ENCODE measurements at regions not wholly inside any gene's neighbourhood (a gene's known extent, or its start where the extent isn't known, plus 50 kb on each side); places are given as distances from the start of the nearest gene placed in this dataset.

- no peak for DNase-seq (ENCODE audit: low spot score)
These were observed 236.1 kb downstream of the C12orf50 start for GRCh38 chr12:87793131-87793530.

DNA sequence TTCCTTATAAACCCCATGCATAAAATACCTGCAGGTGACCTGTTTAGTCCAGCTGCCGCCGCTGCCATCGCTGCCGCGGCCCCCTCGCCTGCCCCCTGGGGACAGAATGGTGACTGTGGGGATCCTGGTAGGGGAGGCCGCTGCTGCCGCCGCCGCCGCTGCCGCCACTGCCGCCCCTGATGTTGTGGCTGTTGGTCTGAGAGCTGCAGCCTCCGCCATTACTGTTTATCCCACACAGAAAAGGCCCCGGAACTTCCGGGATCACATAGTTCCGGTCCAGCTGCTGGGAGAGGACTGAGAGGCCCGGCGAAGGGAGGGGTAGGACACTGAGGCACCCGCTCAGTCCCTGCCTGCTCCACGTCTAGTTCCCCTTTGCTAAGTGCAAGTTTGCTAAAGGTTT is 244.9 kb downstream of the C12orf50 start:
- DNase-seq (ENCODE audit: low spot score): no peak

DNA sequence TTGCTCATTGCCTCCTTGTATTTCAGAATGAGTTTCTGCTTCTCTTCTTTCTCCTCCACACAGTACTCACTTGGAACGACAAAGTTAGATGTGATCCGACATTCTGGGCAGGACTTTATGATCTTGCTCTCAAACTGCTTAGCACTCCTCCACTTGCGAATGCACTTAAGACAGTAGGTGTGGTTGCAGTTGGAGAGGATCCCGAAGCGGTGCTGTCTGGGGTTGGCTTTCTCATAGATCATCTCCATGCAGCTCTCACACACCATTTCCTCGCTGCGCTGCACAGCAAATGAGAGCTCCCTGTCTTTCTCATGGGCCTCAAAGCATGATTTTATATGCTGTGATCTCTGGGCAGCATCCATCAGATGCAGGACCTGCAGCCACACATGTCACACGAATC is 245.7 kb downstream of the C12orf50 start:
- no peak for DNase-seq (ENCODE audit: low spot score)

- DNase-seq (ENCODE audit: low spot score): no peak
These were observed 246.4 kb downstream of the C12orf50 start for GRCh38 chr12:87782838-87783237.

- no peak for DNase-seq (ENCODE audit: low spot score)
These were observed 249.2 kb downstream of the C12orf50 start for GRCh38 chr12:87779858-87780498.

- no peak for DNase-seq (ENCODE audit: low spot score)
These were observed 250.2 kb downstream of the C12orf50 start for GRCh38 chr12:87779016-87779415.

- DNase-seq (ENCODE audit: low spot score): no peak
These were observed 251.1 kb downstream of the C12orf50 start for GRCh38 chr12:87778065-87778464.

DNA sequence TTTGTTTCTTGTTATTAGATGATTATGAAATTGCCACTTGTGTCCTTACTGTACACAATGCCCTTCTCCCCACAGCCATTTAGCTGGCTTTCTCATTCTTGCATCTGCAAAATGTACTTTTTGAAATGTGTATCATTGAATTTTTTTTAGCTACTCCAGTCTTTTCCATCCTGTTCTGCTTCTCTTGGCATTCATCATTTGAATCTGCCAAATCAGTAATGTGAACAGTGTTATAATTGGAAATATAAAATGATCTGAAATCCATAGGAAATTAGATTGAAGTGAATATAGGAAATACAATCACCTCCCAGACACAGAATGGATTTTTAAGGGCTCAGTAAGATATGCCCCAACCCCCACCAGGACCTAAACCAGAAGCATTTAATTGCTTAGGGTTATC is 253.4 kb downstream of the C12orf50 start:
- DNase-seq (ENCODE audit: low spot score): no peak

DNA sequence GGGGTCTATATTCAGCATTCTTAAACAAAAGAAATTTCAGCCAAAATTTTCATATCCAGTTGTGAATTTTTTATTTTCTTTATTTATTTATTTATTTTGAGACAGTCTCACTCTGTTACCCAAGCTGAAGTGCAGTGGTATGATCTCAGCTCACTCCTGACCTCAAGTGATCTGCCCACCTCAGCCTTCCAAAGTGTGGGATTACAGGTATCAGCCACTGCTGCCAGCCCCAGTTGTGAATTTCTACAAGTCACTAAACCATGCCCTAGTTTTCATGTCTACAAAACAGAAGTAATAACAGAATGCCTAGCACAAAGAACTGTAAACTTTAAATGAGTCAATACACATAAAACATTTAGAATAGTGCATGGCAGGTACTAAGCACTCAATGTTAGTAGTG is 254.2 kb downstream of the C12orf50 start:
- DNase-seq (ENCODE audit: low spot score): no peak

DNA sequence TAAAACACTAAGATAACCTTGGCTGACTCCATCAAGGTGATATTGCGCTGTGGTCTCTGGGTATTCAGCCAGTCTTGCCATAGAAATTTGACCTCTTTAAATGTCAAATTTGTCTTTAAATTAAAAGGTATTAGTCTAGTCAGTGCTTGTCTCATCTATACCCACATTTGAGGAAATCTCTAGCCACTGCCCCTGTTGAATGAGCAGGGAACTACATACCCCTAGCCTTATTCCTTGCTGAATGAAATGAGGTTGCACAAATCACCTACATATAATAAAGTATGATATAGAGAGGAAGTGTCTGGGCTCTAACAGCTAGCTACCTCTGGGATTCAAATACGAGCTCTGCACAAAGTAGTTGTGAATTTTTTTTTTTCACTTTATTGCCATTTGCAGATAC is 256.8 kb downstream of the C12orf50 start:
- no peak for DNase-seq (ENCODE audit: low spot score)

DNA sequence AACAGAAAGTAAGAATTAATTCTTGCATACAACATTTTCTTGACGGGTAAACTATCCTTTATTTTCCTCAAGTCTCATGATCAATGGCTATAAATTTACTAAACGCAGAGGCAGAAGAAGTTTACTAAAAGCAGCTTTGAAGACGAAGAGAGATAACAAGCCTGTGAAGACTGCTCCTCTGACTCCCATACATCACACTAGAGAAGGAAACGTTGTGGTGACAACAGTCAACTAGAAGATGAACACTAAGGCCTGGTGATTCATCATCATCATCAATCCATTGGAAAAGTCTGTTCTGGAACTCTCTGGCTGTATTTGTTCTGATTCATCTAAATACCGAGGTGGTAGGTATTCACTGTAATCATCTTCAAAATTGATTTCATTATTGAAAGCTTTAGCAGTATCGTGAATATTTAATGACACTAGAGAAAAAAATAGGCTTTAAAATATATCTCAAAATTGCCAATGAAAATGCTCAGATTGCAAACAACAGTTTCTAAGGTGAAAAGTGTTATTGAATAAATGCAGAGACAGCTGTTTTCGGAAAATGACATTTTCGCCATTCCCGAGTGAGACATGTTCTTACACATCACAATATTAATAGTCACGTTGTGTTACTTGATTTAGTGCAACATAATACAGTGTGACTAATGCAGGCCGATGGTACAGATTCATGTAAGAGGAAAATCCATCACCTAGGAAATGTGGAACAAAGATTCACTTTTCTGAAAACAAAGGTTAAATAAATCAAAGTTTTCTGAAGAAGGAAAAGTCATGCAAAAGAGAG is 260.5 kb downstream of the C12orf50 start:
- no peak for DNase-seq (ENCODE audit: low spot score)

DNA sequence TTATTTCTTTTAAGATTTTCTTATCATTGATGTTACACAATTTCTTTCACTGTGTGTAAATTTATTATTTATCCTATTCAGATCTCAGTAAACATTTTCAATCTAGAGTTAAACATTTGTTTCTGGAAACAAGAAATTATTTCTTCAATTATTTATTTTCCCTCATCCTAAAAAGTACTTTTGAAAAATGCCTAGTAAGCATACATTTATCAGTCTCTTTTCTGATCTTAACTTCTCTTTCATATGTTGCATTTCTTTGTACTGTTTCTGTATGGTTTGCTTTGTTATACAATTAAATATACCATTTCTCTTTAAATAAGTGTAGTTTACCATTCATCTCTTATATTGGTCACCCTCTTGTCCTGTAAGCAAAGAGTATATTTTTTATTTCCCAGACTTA is 263.2 kb downstream of the C12orf50 start:
- DNase-seq (ENCODE audit: low spot score): no peak

DNA sequence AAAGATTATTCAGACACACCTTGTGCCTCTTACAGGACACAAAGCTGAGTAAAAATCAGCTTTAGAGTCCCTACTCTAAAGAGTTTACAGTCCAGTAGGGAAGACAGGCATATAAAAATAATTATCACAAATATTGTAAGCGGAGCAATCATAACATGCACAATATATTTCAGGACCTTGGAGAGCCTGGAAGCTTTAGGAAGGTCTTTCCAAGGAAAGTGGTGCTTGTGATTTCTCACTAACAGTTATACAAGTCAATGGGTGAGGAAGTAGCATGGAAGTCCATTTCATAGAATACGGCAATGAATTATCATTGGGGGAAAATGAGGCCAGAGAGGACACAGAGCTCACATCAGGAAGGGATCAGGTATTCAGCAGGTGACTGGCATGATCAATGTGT is 268.3 kb downstream of the C12orf50 start:
- DNase-seq (ENCODE audit: low spot score): no peak

DNA sequence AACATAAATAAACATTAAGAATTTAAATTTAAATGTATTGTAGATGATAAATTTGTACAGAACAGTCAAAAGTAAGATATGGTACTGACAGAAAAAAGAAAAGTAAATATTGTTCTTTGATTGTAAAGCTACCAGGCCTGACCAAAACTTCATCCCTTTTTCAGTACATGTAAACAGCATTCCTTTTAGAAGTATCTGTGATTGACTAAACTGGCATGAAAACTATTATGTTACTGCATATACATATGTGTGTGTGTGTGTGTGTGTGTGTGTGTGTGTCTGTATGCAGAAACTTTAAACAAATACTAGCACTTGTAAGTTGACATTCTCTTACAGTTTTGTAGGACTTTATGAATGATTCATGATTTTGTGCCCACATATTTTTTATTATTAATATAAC is 270.9 kb downstream of the C12orf50 start:
- no peak for DNase-seq (ENCODE audit: low spot score)

- DNase-seq (ENCODE audit: low spot score): no peak
These were observed 272.5 kb downstream of the C12orf50 start for GRCh38 chr12:87756721-87757120.

DNA sequence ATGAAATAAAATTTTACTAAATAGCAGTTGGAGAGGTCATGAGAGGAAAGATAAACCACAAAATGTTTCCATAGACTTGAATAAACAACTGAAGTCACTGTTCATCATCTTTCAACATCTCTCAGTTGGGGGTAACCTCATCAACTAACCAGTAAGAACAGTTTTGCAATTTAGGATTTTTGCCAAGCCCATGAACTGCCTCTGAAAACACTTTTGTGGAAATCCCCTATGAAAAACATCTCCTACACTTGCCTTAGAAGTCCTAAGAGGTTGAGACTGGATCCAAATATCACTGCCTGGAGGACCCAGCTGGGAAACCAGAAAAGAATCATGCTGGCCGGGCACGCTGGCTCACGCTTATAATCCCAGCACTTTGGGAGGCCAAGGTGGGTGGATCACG is 273.1 kb downstream of the C12orf50 start:
- no peak for DNase-seq (ENCODE audit: low spot score)

DNA sequence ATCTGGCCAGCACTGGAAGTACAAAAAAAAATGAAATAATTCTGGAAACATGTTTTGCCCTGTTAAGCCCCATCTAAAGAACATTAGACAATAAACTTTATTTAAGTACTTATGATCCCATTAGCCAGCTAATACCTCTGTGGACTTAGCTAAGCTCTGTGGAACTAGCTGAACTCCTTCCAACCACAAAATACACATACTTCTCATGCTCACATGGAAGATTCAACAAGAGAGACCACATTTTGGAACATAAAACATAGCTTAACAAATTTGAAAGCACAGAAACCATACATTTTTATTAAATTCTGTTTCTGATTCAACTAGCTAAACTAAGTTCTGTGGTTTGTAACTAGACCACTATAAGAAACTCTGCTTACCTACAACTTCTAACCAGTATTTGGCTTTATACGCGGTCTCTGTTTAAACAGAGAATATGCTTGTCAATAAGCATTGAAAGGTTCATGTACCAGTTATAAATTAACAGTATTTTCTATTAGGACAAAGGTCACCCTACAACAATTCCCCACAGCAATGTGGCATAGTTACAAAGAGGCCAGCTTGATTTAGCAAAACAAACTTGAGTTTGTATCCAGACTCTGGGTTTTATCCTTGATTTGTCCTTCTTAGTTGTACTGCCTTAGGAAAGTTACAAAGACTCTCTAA is 300.1 kb downstream of the C12orf50 start:
- DNase-seq (ENCODE audit: low spot score): no peak

DNA sequence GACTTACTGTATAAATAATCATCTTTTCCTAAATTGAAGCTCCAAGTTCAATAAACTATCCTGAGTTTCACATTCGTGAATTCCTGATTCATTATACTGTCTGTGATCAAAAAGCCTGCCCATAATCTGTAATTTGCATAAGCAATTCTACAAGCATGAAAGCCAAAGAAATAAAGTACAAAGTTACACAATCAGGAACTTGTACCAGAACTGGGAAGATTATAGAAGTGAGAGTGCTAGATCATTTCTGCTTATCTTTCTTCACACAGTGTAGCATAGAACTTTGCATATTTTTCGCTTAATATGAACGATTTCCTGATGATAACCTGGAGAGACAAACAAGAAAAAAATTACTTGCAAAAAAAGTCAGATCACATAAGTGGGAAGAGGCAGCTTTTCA is 308.2 kb downstream of the C12orf50 start:
- no peak for DNase-seq (ENCODE audit: low spot score)

DNA sequence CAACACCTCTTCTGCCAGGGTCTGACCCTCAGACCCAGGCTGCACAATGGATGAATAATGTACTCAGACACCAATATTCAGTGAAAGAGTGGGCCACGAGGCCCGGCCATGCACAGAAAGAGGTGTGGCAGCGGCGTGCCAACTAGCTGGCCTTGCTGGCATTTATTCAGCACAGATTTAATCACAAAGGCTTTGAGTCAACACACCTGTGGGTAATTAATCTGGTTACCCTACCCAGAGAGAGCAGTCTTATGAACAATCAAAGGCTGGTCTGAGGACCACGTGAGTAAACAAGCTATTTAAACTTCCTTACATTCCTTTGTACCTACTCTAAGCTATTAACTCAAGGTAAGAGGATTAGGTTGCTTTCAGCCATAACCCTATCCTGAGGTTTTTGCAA is 324.8 kb downstream of the C12orf50 start:
- DNase-seq (ENCODE audit: low spot score): no peak

DNA sequence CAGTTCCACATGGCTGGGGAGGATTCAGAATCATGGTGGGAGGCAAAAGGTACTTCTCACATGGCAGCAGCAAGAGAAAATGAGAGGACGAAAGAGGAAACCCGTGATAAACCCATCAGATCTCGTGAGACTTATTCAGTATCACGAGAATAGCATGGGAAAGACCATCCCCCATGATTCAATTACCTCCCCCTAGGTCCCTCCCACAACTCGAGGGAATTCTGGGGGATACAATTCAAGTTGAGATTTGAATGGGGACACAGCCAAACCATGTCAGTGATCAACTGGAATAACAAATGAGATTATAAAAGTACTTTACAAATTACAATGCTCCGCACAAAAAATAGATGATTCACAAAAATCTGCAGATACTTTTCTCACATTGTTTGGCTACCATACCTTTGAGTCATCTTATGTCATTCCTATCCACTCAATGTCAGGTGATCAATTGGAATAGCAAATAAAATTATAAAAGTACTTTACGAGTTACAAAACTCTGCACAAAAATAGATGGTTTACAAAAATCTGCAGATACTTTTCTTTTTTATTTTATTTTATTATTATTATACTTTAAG is 338.9 kb downstream of the C12orf50 start:
- no peak for DNase-seq (ENCODE audit: low spot score)

GRCh38 chr12:87689196-87689595 is 340.0 kb downstream of the C12orf50 start:
- DNase-seq (ENCODE audit: low spot score): no peak

DNA sequence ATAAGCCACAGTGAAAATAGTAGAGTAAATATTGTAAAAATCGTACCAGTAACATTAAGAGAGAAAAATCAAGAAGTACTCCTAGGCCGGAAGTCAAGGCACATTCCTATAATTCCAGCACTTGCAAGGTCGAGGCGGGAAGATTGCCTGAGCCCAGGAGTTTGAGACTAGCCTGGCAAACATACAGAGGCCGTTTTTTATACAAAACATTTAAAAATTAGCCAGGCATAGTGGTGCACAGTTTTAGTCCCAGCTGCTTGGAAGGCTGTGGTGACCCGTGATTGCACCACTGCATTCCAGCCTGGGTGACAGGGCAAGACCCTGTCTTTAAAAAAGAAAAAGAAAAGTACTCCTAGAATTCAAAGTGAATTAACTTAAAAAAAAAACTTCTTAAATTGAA is 341.8 kb downstream of the C12orf50 start:
- DNase-seq (ENCODE audit: low spot score): no peak

GRCh38 chr12:87685696-87686095 is 343.5 kb downstream of the C12orf50 start:
- no peak for DNase-seq (ENCODE audit: low spot score)

Data from putamen (tissue), 1 donor.